GM12864 (cell line): ENCODE measurements at regions not wholly inside any gene's neighbourhood (a gene's known extent, or its start where the extent isn't known, plus 50 kb on each side); places are given as distances from the start of the nearest gene placed in this dataset.

ENCODE experiments used
- DNase-seq: peaks from one replicate; pipeline ENCODE4 v3.0.0-alpha.2; 2011; ENCODE audit warnings: low read depth
- H3K4me3 ChIP-seq: 2 replicates; pipeline ENCODE4 v1.5.1; 2011; ENCODE audit warnings: mild to moderate bottlenecking, low read depth, low read length, control low read depth
- TF ChIP-seq, protein P1 (sequence below): IDR thresholded peaks from 2 replicates; pipeline ENCODE4 v1.5.1; 2011; ENCODE audit warnings: low read depth, mild to moderate bottlenecking, moderate library complexity, low read length, control low read depth, inconsistent platforms; ENCODE audit errors: missing control alignments

DNA sequence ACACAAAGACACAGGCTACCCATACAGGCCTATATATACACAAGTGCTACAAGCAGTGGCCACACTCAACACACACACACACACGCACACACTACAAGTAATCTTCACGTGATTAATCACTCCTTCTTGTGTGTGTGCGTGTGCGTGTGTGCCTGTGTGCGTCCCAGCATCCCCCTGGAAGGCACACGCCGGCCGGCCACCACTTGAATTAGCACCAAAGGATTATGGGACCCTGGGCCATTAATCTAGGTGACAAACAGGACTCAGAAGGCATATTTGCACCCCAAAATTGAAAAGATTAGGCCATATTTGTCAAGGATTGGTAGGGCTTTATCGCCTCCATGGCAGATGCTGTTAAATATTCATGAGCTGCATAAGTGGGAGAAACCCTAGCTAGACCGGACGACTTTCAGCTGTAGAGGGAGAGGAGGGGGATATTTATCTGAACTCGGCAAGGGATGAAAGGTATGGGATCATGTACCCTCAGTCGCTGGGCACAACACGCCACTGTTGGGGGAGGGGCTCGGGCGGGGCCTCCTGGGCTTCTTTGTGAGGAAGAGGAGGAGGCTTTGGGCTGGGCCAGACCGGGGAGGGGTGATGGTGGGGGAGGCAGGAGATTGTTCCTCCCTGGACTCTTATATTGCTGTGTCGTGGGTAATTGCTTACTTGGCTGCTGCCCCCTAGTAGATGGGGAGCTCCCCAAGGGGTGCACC, 89.6 kb upstream of the LHX5 start:
- no peak for DNase-seq
- TF ChIP-seq, protein P1, sequence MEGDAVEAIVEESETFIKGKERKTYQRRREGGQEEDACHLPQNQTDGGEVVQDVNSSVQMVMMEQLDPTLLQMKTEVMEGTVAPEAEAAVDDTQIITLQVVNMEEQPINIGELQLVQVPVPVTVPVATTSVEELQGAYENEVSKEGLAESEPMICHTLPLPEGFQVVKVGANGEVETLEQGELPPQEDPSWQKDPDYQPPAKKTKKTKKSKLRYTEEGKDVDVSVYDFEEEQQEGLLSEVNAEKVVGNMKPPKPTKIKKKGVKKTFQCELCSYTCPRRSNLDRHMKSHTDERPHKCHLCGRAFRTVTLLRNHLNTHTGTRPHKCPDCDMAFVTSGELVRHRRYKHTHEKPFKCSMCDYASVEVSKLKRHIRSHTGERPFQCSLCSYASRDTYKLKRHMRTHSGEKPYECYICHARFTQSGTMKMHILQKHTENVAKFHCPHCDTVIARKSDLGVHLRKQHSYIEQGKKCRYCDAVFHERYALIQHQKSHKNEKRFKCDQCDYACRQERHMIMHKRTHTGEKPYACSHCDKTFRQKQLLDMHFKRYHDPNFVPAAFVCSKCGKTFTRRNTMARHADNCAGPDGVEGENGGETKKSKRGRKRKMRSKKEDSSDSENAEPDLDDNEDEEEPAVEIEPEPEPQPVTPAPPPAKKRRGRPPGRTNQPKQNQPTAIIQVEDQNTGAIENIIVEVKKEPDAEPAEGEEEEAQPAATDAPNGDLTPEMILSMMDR = no peak
- H3K4me3 ChIP-seq = no peak overlapping the region

DNA sequence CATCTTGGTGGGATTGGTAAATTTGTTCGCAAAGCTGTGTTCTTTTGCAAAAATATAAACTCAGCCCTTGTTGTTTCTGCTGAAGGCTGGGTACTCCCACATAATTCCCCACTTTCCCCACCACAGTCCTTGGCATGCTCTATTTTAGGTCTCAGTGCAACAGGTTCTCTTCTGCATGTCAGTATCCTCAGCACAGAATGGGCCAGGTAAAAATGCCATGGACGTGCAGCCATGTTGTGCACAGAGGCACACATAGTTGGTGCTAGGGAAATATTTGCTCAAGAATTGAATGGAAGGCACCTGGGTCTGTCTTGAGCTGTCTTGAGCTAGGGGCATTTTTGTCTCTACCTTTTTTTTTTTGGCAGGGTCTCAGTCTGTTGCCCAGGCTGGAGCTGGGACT, 87.8 kb upstream of the LHX5 start:
- no peak for DNase-seq
- H3K4me3 ChIP-seq = no peak overlapping the region
- TF ChIP-seq, protein P1 = no peak

DNA sequence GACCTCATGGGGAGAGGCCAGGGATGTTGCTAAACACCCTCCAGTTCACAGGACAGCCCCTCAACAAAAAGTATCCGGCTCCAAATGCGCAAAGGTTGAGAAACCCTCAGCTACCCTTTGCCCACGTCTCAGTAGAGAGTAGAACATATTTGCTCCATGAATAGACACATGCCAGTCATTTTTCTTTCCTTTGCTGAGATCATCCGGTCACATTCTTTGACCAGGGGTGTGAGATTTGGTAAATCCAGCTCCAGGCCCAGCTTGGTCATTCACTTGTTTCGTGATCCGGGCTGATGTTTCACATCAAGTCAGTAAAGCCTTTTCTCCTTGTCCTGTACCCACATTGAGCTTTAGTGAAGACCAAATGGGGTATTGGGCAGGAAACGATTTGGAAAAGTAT, 83.6 kb upstream of the LHX5 start:
- H3K4me3 ChIP-seq = no peak overlapping the region
- no peak for DNase-seq
- TF ChIP-seq, protein P1 = no peak

DNA sequence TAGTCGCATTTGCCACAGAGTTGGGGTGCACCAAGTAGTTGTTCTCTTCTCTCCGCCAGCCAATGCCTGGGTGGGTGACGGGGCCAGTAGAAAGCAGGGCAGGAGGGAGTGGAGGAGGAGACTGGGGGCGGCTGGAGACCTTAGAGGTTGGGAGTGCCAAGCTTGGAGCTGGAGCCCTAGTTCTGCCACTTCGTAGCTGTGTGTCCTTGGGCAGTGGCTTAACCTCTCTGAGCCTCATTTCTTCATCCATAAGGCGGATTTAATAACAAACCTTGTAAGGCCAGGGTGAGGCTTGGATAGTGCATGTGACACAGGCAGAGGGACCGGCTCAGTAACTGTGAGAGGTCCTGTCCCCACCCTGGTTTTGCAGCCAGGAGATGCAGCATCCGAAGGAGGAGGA, 81.1 kb upstream of the LHX5 start:
- TF ChIP-seq, protein P1 = no peak
- no peak for DNase-seq

DNA sequence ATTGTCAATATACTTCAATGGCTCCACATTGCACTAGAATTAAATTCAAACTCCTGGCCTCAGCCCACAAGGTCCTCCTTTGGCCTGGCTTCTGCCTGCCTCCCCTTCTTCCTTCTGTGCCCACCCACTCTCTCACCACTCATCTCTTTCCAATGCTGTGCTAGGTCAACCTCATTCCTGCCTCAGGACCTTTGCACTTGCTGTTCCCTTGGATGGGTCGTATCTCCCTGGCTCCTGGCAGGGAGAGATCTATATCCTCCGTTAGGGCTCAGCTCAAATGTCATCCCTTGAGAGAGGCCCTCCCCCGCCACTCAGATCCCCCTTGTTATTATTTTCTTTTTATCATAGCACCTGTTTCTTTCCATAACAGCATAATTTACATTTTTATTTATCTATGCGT, 79.9 kb upstream of the LHX5 start:
- TF ChIP-seq, protein P1 = no peak
- H3K4me3 ChIP-seq = no peak overlapping the region
- DNase-seq = no peak

More for the DNA sequence above, 81.1 kb upstream of the LHX5 start:
- H3K4me3 ChIP-seq = no peak overlapping the region

DNA sequence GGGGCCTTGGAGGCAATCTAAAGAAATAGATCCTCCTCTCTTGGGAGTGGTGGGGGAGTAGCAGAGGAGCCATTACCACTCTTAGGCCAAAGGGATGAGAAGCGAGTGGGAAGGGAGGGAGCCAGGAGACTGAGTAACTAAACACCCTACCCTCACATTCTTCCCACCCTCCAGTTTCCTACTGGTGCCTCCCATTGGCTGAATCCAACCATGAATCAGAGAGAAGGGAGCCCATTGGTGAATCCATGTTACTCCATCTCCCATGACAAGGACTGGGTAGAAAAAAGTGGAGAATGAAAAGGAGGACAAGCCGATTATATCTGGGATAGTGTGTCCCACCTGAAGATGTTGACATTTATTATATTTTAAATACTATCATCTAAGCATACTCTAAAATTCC, 76.8 kb upstream of the LHX5 start:
- TF ChIP-seq, protein P1 = no peak
- no peak overlapping the region for H3K4me3 ChIP-seq
- no peak for DNase-seq
